ENCODE measurements at regions not wholly inside any gene's neighbourhood (a gene's known extent, or its start where the extent isn't known, plus 50 kb on each side); places are given as distances from the start of the nearest gene placed in this dataset.
"Not testable (repeated sequence)": the region's sequence is repeated elsewhere in the genome, so short reads cannot be mapped to it uniquely, and the experiment has no call there.

DNA sequence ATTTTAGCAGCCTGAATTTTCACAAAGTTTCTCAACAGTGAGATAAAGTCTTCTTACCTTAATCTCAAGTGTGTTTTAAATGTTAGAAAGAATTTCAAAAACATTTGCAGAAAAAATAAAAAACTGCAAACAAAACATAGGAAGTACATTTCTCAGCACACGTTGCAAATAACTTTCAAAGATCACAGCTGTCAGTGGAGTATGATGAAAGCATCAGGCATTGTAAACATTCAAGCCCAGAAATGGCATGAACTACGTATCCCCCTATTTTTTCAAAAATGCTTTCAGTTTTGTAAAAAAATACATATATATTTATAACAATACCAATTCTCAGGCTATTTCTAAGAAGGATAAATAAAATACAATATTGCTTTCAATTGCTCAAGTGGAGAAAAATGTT is 320.6 kb upstream of the TFPI start:
- no peak for DNase-seq

DNA sequence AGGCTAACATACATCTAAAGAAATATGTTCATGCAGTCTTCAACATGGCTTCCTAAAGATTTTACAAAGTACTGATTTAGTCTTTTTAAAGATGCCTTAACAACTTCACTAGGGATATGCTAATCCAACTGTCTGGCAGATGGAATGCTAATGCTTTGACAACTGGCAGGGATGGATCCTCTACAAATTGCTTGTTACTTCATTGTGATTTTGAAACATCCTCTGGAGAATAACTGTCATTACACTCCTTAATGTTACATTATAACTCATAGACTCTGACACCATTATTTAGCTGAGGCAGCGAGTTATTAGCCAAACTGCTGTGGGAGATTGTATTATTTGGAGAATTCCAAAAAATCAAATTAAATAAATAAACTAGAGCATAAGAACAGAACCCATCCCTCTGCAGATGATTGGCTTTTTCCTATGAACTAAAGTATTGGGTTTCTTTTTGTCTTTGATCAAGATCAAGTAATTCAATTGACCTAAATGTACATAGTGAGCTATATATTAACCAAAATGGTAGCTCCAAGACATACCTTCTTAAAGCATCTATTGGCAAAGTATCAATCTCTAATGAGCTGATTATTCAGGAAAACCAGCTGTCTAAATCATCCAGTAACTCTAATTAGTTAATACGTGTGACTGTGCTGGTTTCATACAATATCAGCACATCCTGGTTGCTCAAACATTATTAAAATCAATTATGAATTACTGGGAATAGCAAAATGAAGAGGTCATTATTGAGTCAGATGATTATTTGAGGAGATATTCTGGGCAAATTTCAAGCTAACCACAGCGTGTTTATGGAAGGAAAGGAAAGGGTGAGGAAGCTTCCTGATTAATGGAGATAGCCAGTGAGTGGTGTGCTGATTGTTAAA is 321.3 kb upstream of the TFPI start:
- no peak for DNase-seq

- DNase-seq, result no peak
These were observed 322.3 kb upstream of the TFPI start for GRCh38 chr2:187876554-187876953.

- no peak for DNase-seq
These were observed 323.2 kb upstream of the TFPI start for GRCh38 chr2:187877391-187877790.

GRCh38 chr2:187878112-187878511 is 323.9 kb upstream of the TFPI start:
- DNase-seq, result no peak

DNA sequence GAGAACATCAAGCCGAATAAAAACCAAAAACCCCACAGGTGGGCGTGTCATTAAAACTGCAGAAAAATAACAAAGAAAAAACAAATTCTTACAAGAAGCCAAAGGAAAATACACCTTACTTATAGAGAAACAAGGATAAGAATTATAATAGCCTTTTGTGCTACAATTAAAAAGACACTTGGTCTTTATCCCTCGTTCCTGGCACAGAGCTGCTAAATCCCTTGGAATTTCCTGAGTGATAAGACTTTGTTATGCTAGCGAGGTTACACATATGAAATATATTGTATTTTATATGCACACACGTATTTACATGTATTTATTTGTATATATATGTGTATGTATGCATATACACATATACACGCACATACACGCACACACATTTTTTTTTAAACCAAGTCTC is 325.3 kb upstream of the TFPI start:
- DNase-seq, result no peak

DNA sequence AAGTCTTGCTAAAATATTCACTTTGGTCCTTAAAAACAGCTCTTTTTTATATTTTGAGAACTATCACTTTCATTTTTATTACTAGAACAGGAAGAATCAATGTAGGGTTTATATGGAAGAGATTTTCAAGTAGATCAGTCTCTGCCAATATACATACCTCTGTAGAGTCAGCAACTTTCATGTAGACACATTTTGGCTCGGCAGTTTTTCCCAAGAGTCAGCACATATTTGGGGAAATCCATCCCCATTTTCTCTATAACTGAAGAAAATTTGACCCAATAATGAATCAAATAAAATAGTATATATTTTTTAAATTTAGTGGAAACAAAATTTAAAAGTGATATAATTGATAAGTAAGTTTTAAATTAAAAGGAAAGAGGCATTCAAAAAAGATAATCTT is 329.8 kb upstream of the TFPI start:
- DNase-seq, result no peak

GRCh38 chr2:187890690-187891089 is 336.5 kb upstream of the TFPI start:
- DNase-seq, result no peak

- DNase-seq, result no peak
These were observed 345.8 kb upstream of the TFPI start for GRCh38 chr2:187900021-187900420.

DNA sequence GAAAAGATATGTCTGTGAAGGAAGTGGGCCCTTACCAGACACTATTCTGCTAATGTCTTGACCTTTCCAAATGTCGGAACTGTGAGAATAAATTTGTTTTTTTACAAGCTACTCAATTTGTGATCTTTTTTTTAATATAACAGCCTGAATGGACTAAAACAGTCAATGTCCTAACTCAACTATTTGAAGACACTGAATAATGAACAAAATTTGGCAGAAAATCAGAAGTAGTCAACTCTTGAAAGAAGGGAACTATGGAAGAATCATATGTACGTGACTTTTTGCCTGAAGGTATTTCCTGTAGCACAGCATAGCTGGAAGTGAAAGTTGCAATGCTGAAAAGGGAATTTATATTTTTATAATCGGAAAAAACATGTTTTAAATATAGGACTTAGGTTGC is 351.8 kb upstream of the TFPI start:
- DNase-seq, result no peak

DNA sequence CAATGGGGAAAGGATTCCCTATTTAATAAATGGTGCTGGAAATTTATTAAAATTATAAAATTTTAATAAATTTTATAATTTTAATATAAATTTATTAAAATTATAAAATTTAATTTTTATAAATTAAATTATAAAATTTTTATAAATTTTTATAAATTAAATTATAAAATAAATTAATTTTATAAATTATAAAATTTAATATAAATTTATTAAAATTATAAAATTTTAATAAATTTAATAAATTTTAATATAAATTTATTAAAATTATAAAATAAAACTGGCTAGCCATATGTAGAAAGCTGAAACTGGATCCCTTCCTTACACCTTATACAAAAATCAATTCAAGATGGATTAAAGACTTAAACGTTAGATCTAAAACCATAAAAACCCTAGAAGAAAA is 356.7 kb upstream of the TFPI start:
- DNase-seq, result not testable (repeated sequence)

DNA sequence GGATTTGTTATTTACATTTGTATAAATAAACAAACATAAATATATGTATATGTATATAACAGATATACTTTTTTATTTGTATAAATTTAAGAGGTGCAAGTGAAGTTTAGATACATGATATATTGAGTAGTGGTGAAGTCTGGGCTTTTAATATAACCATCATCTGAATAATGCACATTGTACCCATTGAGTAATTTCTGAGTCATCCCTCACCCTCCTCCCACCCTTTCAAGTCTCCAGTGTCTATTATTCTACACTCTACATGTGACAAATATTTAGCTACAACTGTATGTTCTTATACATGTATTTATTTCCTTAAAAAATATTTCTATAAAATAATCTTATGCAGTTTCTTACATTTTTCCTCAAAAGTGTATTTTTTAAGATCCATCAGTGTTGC is 358.7 kb upstream of the TFPI start:
- DNase-seq, result no peak

GRCh38 chr2:187915810-187916209 is 361.6 kb upstream of the TFPI start:
- DNase-seq, result no peak

DNA sequence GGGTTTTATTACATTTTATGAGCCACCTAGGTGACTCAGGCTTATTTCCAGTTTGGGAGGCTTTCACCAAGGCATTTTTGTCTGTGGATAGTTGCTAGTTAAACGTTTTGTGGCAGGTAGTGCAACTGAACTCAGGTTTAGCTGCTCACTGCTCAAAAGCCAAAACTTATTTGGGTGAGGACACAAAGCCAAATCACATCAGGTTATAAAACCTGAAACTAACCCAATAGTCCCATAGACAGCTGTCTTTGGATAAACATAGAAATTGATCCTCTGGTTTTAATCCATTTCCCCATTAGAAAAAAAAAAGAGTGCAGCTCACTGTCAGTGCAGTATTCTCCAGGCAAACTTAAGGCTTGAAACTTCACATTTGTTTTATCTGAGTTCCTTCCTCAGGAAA is 362.6 kb upstream of the TFPI start:
- no peak for DNase-seq

- DNase-seq, result no peak
These were observed 363.3 kb upstream of the TFPI start for GRCh38 chr2:187917535-187917934.

GRCh38 chr2:187918996-187919821 is 365.0 kb upstream of the TFPI start:
- DNase-seq, result no peak

DNA sequence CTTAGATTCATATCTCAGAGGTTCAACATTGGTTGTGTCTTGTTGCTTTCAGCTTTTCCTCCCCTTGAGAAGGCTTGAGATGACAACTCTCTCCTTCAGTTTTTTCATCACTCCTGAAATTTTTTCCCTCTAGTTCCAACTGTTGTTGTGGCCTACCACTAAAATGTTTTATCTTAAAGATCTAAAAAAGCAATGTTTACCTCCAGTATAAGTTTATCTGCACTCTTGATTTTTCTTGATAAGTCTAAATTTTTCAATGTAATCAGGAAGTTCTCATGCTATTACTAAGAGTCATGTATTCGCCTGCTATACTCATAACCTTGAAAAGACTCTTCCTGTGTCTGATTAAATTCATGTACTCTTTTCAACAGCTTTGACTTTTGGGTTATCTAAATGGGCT is 366.3 kb upstream of the TFPI start:
- DNase-seq, result no peak

- DNase-seq, result no peak
These were observed 368.6 kb upstream of the TFPI start for GRCh38 chr2:187922846-187923245.

DNA sequence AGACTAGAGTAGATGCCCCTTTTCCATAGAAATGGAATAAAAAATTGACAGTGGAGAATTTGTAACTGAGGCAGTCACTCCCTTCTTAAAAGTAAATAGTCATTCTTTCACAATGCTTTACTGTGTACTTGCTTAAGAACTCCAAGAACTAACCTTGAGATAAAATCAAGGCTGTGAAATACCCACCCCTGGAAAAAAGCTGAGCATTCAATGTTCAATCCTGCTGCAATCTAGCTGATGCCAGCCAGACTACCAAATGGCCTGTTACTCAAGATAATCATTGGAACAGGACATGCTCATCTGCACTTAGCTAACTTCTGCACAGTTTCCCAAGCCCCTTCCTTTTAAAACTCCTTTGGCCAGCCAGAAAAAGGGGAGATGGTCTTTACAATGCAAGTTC is 367.4 kb upstream of the GULP1 start:
- no peak for DNase-seq

- no peak for DNase-seq
These were observed 357.4 kb upstream of the GULP1 start for GRCh38 chr2:187934236-187934635.

DNA sequence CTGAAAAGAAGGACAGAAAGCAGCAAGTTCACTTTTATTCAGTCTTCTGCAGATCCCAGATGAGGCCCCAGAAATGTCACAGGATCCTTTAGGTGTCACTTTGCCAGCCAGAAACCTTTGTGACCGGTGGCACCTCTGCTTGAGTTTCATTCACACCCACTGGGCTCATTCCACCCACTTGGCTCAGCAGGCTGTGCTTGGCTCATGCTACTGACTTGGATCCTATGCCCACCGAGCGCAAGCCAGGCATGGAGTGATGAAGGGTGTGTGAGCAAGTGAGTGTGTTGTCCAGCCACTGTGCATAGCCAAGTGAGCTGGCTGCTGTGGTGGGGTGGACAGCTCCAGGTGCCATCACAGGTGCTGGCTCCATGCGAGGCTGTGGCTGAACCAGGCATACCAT is 357.0 kb upstream of the GULP1 start:
- no peak for DNase-seq

GRCh38 chr2:187935126-187935525 is 356.5 kb upstream of the GULP1 start:
- no peak for DNase-seq

DNA sequence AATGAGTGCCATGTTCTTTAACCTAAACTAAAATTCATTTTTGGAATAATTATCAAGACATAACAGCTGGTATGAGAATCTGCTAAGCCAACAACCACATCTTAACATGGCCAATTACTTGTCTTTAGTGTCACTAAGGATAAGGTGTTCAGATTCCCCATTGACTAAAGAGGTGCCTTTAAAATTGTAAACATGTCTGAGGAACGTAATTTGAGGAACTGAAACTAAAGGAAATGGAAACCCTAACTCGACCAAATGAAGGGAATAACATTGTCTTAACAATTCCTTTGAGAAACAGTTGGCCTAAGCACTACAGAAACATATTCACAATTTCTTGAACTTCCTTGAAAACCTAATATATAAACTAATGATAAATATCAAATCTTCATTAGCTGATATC is 355.4 kb upstream of the GULP1 start:
- no peak for DNase-seq

DNA sequence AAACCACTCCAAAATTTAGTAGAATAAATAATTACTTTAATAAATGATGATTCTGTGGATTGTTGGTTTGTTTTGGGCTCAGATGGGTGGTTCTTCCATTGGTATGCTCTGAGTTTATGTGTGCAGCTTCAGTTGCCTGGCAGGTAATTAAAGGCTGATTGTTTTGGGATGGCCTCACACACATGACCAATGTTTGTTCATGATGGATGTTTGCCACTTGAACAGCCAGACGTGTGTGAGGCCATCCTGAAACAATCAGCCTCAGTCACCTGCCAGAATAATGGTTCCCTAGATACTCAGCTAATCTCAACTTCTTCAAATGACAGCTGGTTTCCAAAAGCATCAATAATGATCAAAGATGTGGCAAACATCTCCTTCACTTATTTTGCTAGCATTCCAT is 352.5 kb upstream of the GULP1 start:
- DNase-seq, result no peak
